HEK293 (cell line): ENCODE measurements at regions not wholly inside any gene's neighbourhood (a gene's known extent, or its start where the extent isn't known, plus 50 kb on each side); places are given as distances from the start of the nearest gene placed in this dataset.

Experiments
- CTCF ChIA-PET: fragments of 350-600 bp; formaldehyde crosslinking; extraction: SDS; loops from one replicate; lab custom pipeline; 2021; ENCODE audit warnings: antibody characterized with exemption; lab: Yijun Ruan, JAX
- POLR2A ChIA-PET: fragments of 300-600 bp; formaldehyde crosslinking; extraction: SDS; loops from one replicate; lab custom pipeline; 2020; ENCODE audit warnings: antibody characterized with exemption, inconsistent platforms; lab: Yijun Ruan, JAX
- H3K27ac ChIP-seq: fragments of 200-500 bp; sonication (Bioruptor generic); 2 replicates; pipeline ENCODE4 v1.5.1; 2014; ENCODE audit warnings: low read depth, low read length, control low read depth, inconsistent platforms; ENCODE audit errors: extremely low read depth
- H3K36me3 ChIP-seq, 2 experiments: fragments of 200-500 bp in 1 of 2; sonication (Bioruptor generic) in 1 of 2; 1 replicate in 1 of 2; 2 replicates in 1 of 2; pipeline ENCODE4 v1.5.1; 2014 to 2017; ENCODE audit warnings: inconsistent platforms in 2 of 2, low read length in 2 of 2; ENCODE audit not compliant: control insufficient read depth in 2 of 2, insufficient read depth in 1 of 2
- H3K4me1 ChIP-seq: fragments of 200-500 bp; sonication (Bioruptor generic); 2 replicates; pipeline ENCODE4 v1.5.1; 2014; ENCODE audit warnings: mild to moderate bottlenecking, low read length, inconsistent platforms; ENCODE audit not compliant: control insufficient read depth, insufficient read depth
- H3K4me3 ChIP-seq: 2 replicates; pipeline ENCODE4 v1.5.1; 2011; ENCODE audit warnings: low read depth, mild to moderate bottlenecking, control low read depth, low read length, moderate library complexity
- H3K9me3 ChIP-seq: fragments of 200-500 bp; sonication (Bioruptor generic); 2 replicates; pipeline ENCODE4 v1.5.1; 2014; ENCODE audit warnings: low read depth, low read length, inconsistent platforms; ENCODE audit not compliant: control insufficient read depth, insufficient read depth
- EGR2 ChIP-seq: fragments of 450-650 bp; formaldehyde crosslinking; IDR thresholded peaks from 2 replicates; pipeline ENCODE4 v1.5.1; 2016; ENCODE audit warnings: low read depth, missing biosample characterization, missing genetic modification characterization
- GLI2 ChIP-seq: fragments of 450-650 bp; formaldehyde crosslinking; IDR thresholded peaks from 2 replicates; pipeline ENCODE4; 2017; ENCODE audit warnings: missing biosample characterization, missing genetic modification characterization, low read depth, borderline replicate concordance
- HOXD13 ChIP-seq: sonication (generic); formaldehyde crosslinking; IDR thresholded peaks from 2 replicates; pipeline ENCODE4 v1.8.0; 2022; ENCODE audit warnings: missing genetic modification reagents, borderline replicate concordance
- KLF7 ChIP-seq: fragments of 450-650 bp; formaldehyde crosslinking; IDR thresholded peaks from 2 replicates; pipeline ENCODE4 v1.5.1; 2016; ENCODE audit warnings: missing biosample characterization, missing genetic modification characterization, borderline replicate concordance
- MEIS1 ChIP-seq: sonication (generic); formaldehyde crosslinking; IDR thresholded peaks from 2 replicates; pipeline ENCODE4 v1.8.1; 2022; ENCODE audit warnings: missing genetic modification reagents, mild to moderate bottlenecking, borderline replicate concordance
- OVOL3 ChIP-seq: fragments of 450-650 bp; formaldehyde crosslinking; IDR thresholded peaks from 2 replicates; pipeline ENCODE4 v1.5.1; 2016; ENCODE audit warnings: missing biosample characterization, missing genetic modification characterization
- SCRT1 ChIP-seq: fragments of 450-650 bp; formaldehyde crosslinking; IDR thresholded peaks from 2 replicates; pipeline ENCODE4 v1.5.1; 2016; ENCODE audit warnings: missing biosample characterization, missing genetic modification characterization, borderline replicate concordance
- TRIM28 ChIP-seq: IDR thresholded peaks from 2 replicates; pipeline ENCODE4 v1.6.1; 2011; ENCODE audit warnings: low read length, control low read depth, borderline replicate concordance
- YY2 ChIP-seq: fragments of 450-650 bp; formaldehyde crosslinking; IDR thresholded peaks from 2 replicates; pipeline ENCODE4 v1.5.1; 2016; ENCODE audit warnings: missing biosample characterization, missing genetic modification characterization
- ZBTB1 ChIP-seq: fragments of 450-650 bp; formaldehyde crosslinking; IDR thresholded peaks from 2 replicates; pipeline ENCODE4 v1.5.1; 2016; ENCODE audit warnings: missing biosample characterization, missing genetic modification characterization
- ZBTB20 ChIP-seq: fragments of 450-650 bp; formaldehyde crosslinking; IDR thresholded peaks from 2 replicates; pipeline ENCODE4 v1.5.1; 2016; ENCODE audit warnings: missing biosample characterization, missing genetic modification characterization
- ZNF214 ChIP-seq: fragments of 450-650 bp; formaldehyde crosslinking; IDR thresholded peaks from 2 replicates; pipeline ENCODE4 v1.5.1; 2017; ENCODE audit warnings: missing biosample characterization, mild to moderate bottlenecking, missing genetic modification characterization, borderline replicate concordance
- ZNF223 ChIP-seq: fragments of 450-650 bp; formaldehyde crosslinking; IDR thresholded peaks from 2 replicates; pipeline ENCODE4 v1.5.1; 2016; ENCODE audit warnings: missing biosample characterization, missing genetic modification characterization
- ZNF239 ChIP-seq: fragments of 450-650 bp; formaldehyde crosslinking; IDR thresholded peaks from 2 replicates; pipeline ENCODE4 v1.5.1; 2016; ENCODE audit warnings: missing biosample characterization, missing genetic modification characterization
- ZNF335 ChIP-seq: fragments of 450-650 bp; formaldehyde crosslinking; conservative IDR thresholded peaks from 2 replicates; pipeline ENCODE4 v1.5.1; 2016; ENCODE audit warnings: missing biosample characterization, missing genetic modification characterization
- ZNF48 ChIP-seq: fragments of 450-650 bp; formaldehyde crosslinking; IDR thresholded peaks from 2 replicates; pipeline ENCODE4 v1.5.1; 2016; ENCODE audit warnings: missing biosample characterization, missing genetic modification characterization
- ZNF514 ChIP-seq: fragments of 450-650 bp; formaldehyde crosslinking; IDR thresholded peaks from 2 replicates; pipeline ENCODE4 v1.5.1; 2016; ENCODE audit warnings: missing biosample characterization, missing genetic modification characterization
- ZNF548 ChIP-seq: fragments of 450-650 bp; formaldehyde crosslinking; IDR thresholded peaks from 2 replicates; pipeline ENCODE4 v1.5.1; 2016; ENCODE audit warnings: missing biosample characterization, missing genetic modification characterization
- ZNF561 ChIP-seq: fragments of 450-650 bp; IDR thresholded peaks from 2 replicates; pipeline ENCODE4 v1.5.1; 2018; ENCODE audit warnings: missing biosample characterization, missing genetic modification characterization, borderline replicate concordance
- ZNF596 ChIP-seq: fragments of 450-650 bp; IDR thresholded peaks from 2 replicates; pipeline ENCODE4 v1.5.0; 2018; ENCODE audit warnings: missing biosample characterization, mild to moderate bottlenecking, missing genetic modification characterization, moderate library complexity
- ZNF645 ChIP-seq: fragments of 450-650 bp; formaldehyde crosslinking; IDR thresholded peaks from 2 replicates; pipeline ENCODE4; 2016; ENCODE audit warnings: missing biosample characterization, missing genetic modification characterization
- ZNF654 ChIP-seq: fragments of 450-650 bp; formaldehyde crosslinking; IDR thresholded peaks from 2 replicates; pipeline ENCODE4 v1.5.1; 2016; ENCODE audit warnings: low read depth, missing biosample characterization, missing genetic modification characterization
- ZNF701 ChIP-seq: fragments of 450-650 bp; formaldehyde crosslinking; IDR thresholded peaks from 2 replicates; pipeline ENCODE4 v1.5.1; 2016; ENCODE audit warnings: missing biosample characterization, missing genetic modification characterization
- ZNF768 ChIP-seq: fragments of 450-650 bp; formaldehyde crosslinking; IDR thresholded peaks from 2 replicates; pipeline ENCODE4 v1.5.1; 2018; ENCODE audit warnings: missing biosample characterization, mild to moderate bottlenecking, missing genetic modification characterization
- ZNF791 ChIP-seq: fragments of 450-650 bp; formaldehyde crosslinking; IDR thresholded peaks from 2 replicates; pipeline ENCODE4 v1.5.1; 2016; ENCODE audit warnings: missing biosample characterization, missing genetic modification characterization
- ZSCAN16 ChIP-seq: fragments of 450-650 bp; formaldehyde crosslinking; IDR thresholded peaks from 2 replicates; pipeline ENCODE4 v1.5.1; 2016; ENCODE audit warnings: missing biosample characterization, missing genetic modification characterization
- ZSCAN4 ChIP-seq: fragments of 450-650 bp; formaldehyde crosslinking; IDR thresholded peaks from 2 replicates; pipeline ENCODE4 v1.5.1; 2017; ENCODE audit warnings: missing biosample characterization, missing genetic modification characterization
- TF ChIP-seq, protein P1 (sequence below): fragments of 450-650 bp; formaldehyde crosslinking; IDR thresholded peaks from 2 replicates; pipeline ENCODE4 v1.5.1; 2016; ENCODE audit warnings: missing biosample characterization, missing genetic modification characterization
- TF ChIP-seq, protein P2 (sequence below): fragments of 450-650 bp; formaldehyde crosslinking; IDR thresholded peaks from 2 replicates; pipeline ENCODE4 v1.5.0; 2017; ENCODE audit warnings: missing biosample characterization, missing genetic modification characterization, borderline replicate concordance

DNA sequence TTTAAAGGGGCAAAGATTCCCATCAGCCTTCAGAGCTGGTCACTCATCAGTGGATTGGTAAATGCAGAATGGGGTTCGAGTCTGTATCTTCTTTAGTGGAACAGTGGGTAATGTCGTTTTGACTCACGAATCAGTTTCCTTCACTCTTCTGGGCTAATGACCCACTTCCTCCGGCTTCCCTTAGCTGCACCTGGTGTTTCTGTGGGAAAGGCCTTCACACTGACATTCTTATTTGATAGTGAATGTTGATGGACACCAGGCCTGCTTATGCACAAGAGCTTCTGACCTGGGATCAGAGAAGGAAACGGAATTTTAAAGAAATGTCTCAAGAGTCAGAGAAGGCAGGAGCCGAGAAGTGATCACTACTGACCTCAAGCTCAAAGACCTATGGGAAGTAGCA lies 272.0 kb upstream of the SULF2 start:
- no peaks in the 10 kb centered on the region for H3K9me3 ChIP-seq
- no peak overlapping the region for H3K27ac ChIP-seq
- H3K36me3 ChIP-seq, result no peaks in the 10 kb centered on the region
- POLR2A ChIA-PET, result no interaction called here
- peaks cover 2% of the 10 kb centered on the region for H3K4me1 ChIP-seq
- H3K4me3 ChIP-seq, result no peak overlapping the region
- CTCF ChIA-PET, result interaction anchor here (1.0 kb wide), 1 partner anchor 202 kb away, joined by 3 read pairs; no protein-coding TSS in a partner anchor
- TF ChIP-seq MEIS1 (CRISPR knock-in tag) (no peak), HOXD13 (CRISPR knock-in tag) (no peak), OVOL3 (no peak)
- TF ChIP-seq, all 188 proteins: peak for 0

GRCh38 chr20:48056218-48056617 lies 270.9 kb upstream of the SULF2 start:
- no peak overlapping the region for H3K4me3 ChIP-seq
- H3K27ac ChIP-seq, result no peak overlapping the region
- H3K36me3 ChIP-seq, result no peaks in the 10 kb centered on the region
- TF ChIP-seq TRIM28 (no peak), ZNF48 (no peak), ZNF335 (tag by site-specific recombination) (no peak), KLF7 (tag by site-specific recombination) (no peak), ZNF701 (tag by site-specific recombination) (no peak), ZSCAN4 (tag by site-specific recombination) (no peak), ZSCAN16 (tag by site-specific recombination) (no peak), ZNF514 (tag by site-specific recombination) (no peak), ZNF645 (tag by site-specific recombination) (no peak), ZBTB20 (no peak), ZBTB1 (tag by site-specific recombination) (no peak), ZNF654 (no peak), SCRT1 (no peak), ZNF596 (tag by site-specific recombination) (no peak), ZNF214 (tag by site-specific recombination) (no peak), YY2 (tag by site-specific recombination) (no peak), ZNF548 (tag by site-specific recombination) (no peak)
- TF ChIP-seq, protein P1, sequence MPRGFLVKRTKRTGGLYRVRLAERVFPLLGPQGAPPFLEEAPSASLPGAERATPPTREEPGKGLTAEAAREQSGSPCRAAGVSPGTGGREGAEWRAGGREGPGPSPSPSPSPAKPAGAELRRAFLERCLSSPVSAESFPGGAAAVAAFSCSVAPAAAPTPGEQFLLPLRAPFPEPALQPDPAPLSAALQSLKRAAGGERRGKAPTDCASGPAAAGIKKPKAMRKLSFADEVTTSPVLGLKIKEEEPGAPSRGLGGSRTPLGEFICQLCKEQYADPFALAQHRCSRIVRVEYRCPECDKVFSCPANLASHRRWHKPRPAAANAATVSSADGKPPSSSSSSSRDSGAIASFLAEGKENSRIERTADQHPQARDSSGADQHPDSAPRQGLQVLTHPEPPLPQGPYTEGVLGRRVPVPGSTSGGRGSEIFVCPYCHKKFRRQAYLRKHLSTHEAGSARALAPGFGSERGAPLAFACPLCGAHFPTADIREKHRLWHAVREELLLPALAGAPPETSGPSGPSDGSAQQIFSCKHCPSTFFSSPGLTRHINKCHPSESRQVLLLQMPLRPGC (tag by site-specific recombination), result no peak
- POLR2A ChIA-PET, result no interaction called here
- H3K4me1 ChIP-seq, result peaks cover 6% of the 10 kb centered on the region
- H3K9me3 ChIP-seq, result no peaks in the 10 kb centered on the region
- CTCF ChIA-PET, result interaction anchor here (0.6 to 1.0 kb wide), 2 partner anchors 56 to 201 kb away, joined by 3 read pairs; no protein-coding TSS in a partner anchor

DNA sequence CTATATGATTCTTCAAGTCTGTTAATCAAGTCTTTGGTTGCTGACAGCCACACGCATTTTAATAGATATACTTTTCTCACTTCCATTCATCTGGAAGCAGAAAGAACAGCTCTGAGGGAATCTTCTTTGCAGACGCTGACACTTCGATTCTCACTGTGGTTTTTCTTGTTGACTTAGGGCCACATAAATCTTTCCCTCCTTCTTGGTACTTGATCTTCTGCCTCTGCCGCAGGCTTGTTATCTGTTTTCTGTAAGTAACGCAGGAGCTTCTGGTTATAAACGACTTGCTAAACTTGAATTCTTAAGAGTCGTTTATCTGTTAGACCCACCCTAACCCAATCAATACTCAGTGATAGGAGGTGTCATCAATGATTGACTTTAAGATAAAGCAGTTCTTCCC lies 268.8 kb upstream of the SULF2 start:
- Histone ChIP-seq H3K9me3 (no peaks in the 10 kb centered on the region), H3K4me3 (no peak overlapping the region), H3K4me1 (peaks cover 6% of the 10 kb centered on the region), H3K27ac (no peak overlapping the region), H3K36me3 (no peaks in the 10 kb centered on the region)
- POLR2A ChIA-PET, result no interaction called here
- CTCF ChIA-PET, result interaction anchor here (0.6 to 0.7 kb wide), 2 partner anchors 202 to 267 kb away, joined by 3 read pairs; no protein-coding TSS in a partner anchor
- no peak for TF ChIP-seq ZNF548 (tag by site-specific recombination)
- TF ChIP-seq EGR2 (tag by site-specific recombination), result no peak
- no peak for TF ChIP-seq ZNF768
- TF ChIP-seq, protein P2, sequence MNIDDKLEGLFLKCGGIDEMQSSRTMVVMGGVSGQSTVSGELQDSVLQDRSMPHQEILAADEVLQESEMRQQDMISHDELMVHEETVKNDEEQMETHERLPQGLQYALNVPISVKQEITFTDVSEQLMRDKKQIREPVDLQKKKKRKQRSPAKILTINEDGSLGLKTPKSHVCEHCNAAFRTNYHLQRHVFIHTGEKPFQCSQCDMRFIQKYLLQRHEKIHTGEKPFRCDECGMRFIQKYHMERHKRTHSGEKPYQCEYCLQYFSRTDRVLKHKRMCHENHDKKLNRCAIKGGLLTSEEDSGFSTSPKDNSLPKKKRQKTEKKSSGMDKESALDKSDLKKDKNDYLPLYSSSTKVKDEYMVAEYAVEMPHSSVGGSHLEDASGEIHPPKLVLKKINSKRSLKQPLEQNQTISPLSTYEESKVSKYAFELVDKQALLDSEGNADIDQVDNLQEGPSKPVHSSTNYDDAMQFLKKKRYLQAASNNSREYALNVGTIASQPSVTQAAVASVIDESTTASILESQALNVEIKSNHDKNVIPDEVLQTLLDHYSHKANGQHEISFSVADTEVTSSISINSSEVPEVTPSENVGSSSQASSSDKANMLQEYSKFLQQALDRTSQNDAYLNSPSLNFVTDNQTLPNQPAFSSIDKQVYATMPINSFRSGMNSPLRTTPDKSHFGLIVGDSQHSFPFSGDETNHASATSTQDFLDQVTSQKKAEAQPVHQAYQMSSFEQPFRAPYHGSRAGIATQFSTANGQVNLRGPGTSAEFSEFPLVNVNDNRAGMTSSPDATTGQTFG, result no peak
- no peak for TF ChIP-seq GLI2 (tag by site-specific recombination)
- TF ChIP-seq ZNF223 (tag by site-specific recombination), result no peak
- no peak for TF ChIP-seq ZNF791 (tag by site-specific recombination)
- no peak for TF ChIP-seq ZNF239 (tag by site-specific recombination)
- no peak for TF ChIP-seq MEIS1 (CRISPR knock-in tag)
- TF ChIP-seq ZNF561, result no peak
